HepG2 (cell line): ENCODE measurements at regions not wholly inside any gene's neighbourhood (a gene's known extent, or its start where the extent isn't known, plus 50 kb on each side); places are given as distances from the start of the nearest gene placed in this dataset.

ENCODE experiments used
- CCDC6 ChIP-seq: sonication (generic); formaldehyde crosslinking; IDR thresholded peaks from 2 replicates; pipeline ENCODE4 v1.8.1; 2022; ENCODE audit warnings: mild to moderate bottlenecking, missing genetic modification reagents, moderate library complexity
- EZH2 ChIP-seq: conservative IDR thresholded peaks from 2 replicates; pipeline ENCODE4 v1.6.1; 2012; ENCODE audit warnings: mild to moderate bottlenecking, low read depth, low read length, moderate library complexity
- HIVEP1 ChIP-seq: sonication (generic); formaldehyde crosslinking; IDR thresholded peaks from 2 replicates; pipeline ENCODE4 v1.4.0; 2020; ENCODE audit warnings: mild to moderate bottlenecking, missing genetic modification reagents
- JUN ChIP-seq: sonication (generic); formaldehyde crosslinking; IDR thresholded peaks from 2 replicates; pipeline ENCODE4 v1.4.0; 2020; ENCODE audit warnings: mild to moderate bottlenecking, missing genetic modification reagents
- PBX3 ChIP-seq: sonication (generic); formaldehyde crosslinking; IDR thresholded peaks from 2 replicates; pipeline ENCODE4 v1.8.1; 2023; ENCODE audit warnings: missing genetic modification reagents, inconsistent platforms, borderline replicate concordance
- RAD21 ChIP-seq: fragments of 450-650 bp; formaldehyde crosslinking; IDR thresholded peaks from 2 replicates; pipeline ENCODE4 v1.5.0; 2020; ENCODE audit warnings: mild to moderate bottlenecking
- SOX5 ChIP-seq: IDR thresholded peaks from 2 replicates; pipeline ENCODE4 v1.6.1; 2016; ENCODE audit warnings: borderline replicate concordance
- SRF ChIP-seq: IDR thresholded peaks from 2 replicates; pipeline ENCODE4 v1.6.1; 2011; ENCODE audit warnings: mild to moderate bottlenecking, low read depth, low read length, moderate library complexity
- ZNF274 ChIP-seq: sonication (generic); formaldehyde crosslinking; IDR thresholded peaks from 2 replicates; pipeline ENCODE4 v1.5.1; 2020; ENCODE audit warnings: mild to moderate bottlenecking, missing genetic modification reagents
- ZNF703 ChIP-seq: sonication (generic); formaldehyde crosslinking; IDR thresholded peaks from 2 replicates; pipeline ENCODE4 v1.5.1; 2020; ENCODE audit warnings: missing genetic modification reagents, mild to moderate bottlenecking, moderate library complexity, borderline replicate concordance

GRCh38 chr19:30272554-30272953 is 99.6 kb upstream of the ZNF536 start:
- TF ChIP-seq ZNF274 (CRISPR knock-in tag) (no peak), PBX3 (CRISPR knock-in tag) (no peak), CCDC6 (CRISPR knock-in tag) (no peak), RAD21 (CRISPR knock-in tag) (no peak), SOX5 (no peak), EZH2 (no peak), JUN (CRISPR knock-in tag) (no peak), HIVEP1 (CRISPR knock-in tag) (no peak), ZNF703 (CRISPR knock-in tag) (no peak), SRF (no peak)
